HepG2 (cell line): ENCODE measurements at regions not wholly inside any gene's neighbourhood (a gene's known extent, or its start where the extent isn't known, plus 50 kb on each side); places are given as distances from the start of the nearest gene placed in this dataset.
A peak's percentile ranks its signal among the peaks of the same experiment; 100 is the strongest.
"Not testable (repeated sequence)": the region's sequence is repeated elsewhere in the genome, so short reads cannot be mapped to it uniquely, and the experiment has no call there.

Source experiments
- ATAC-seq: fragments of 200-7000 bp; cut with Tn5 transposase; 3 replicates; pipeline ENCODE4 v1.9.1; 2020; ENCODE audit warnings: mild to moderate bottlenecking, moderate library complexity
- BruUV-seq: library from RNA; stranded (reverse); fragments of 400-500 nt; replicated peaks from 2 replicates; lab custom pipeline; 2021; lab: Mats Ljungman, UMichigan
- CTCF ChIA-PET: fragments of 300-600 bp; formaldehyde crosslinking; extraction: SDS; loops from one replicate; lab custom pipeline; 2021; ENCODE audit warnings: low total read pairs, inconsistent platforms, low intra/inter-chr PET ratio; lab: Yijun Ruan, JAX
- POLR2A ChIA-PET: fragments of 350-600 bp; sonication (Branson Sonifier 250); formaldehyde crosslinking; loops from one replicate; lab custom pipeline; 2020; ENCODE audit warnings: antibody characterized with exemption, inconsistent platforms; lab: Yijun Ruan, JAX
- DNase-seq: peaks from one replicate; pipeline ENCODE4 v3.0.0-alpha.2; 2015; ENCODE audit warnings: low spot score
- FAIRE-seq: peaks from 3 replicates; lab custom pipeline; 2011; peaks lifted over from hg19 to GRCh38; lab: Jason Lieb, UNC
- H2AFZ ChIP-seq: one replicate; pipeline ENCODE4 v1.6.1; 2011; ENCODE audit warnings: low read length, inconsistent platforms
- H3K27ac ChIP-seq: fragments of 300-600 bp; 3 replicates; pipeline ENCODE4 v1.8.0; 2011; ENCODE audit warnings: mixed run types, mild to moderate bottlenecking, mixed read lengths, low read length, inconsistent platforms; ENCODE audit not compliant: insufficient read depth; ENCODE audit errors: extremely low read length
- H3K27me3 ChIP-seq, 2 experiments: fragments of 200-600 bp in 1 of 2; 2 replicates in 1 of 2; 3 replicates in 1 of 2; pipeline versions ENCODE4 v1.6.0 to v1.8.0; 2011; ENCODE audit warnings: low read length in 2 of 2, mild to moderate bottlenecking in 2 of 2, moderate library complexity in 2 of 2, inconsistent platforms in 1 of 2; ENCODE audit not compliant: insufficient read depth in 2 of 2, control insufficient read depth in 1 of 2
- H3K36me3 ChIP-seq, 2 experiments: fragments of 200-600 bp in 1 of 2; replicated peaks in 1 of 2; 2 replicates in 1 of 2; 3 replicates in 1 of 2; pipeline versions ENCODE4 v1.5.1 to v1.8.0; 2011; ENCODE audit warnings: low read length in 2 of 2, inconsistent platforms in 1 of 2; ENCODE audit not compliant: insufficient read depth in 2 of 2, control insufficient read depth in 1 of 2
- H3K4me1 ChIP-seq: 2 replicates; pipeline ENCODE4 v1.5.1; 2012; ENCODE audit warnings: low read length, inconsistent platforms; ENCODE audit not compliant: insufficient read depth
- H3K4me2 ChIP-seq: 2 replicates; pipeline ENCODE4 v1.6.0; 2011; ENCODE audit warnings: low read depth, low read length, inconsistent platforms
- H3K4me3 ChIP-seq, 3 experiments: fragments of 200-600 bp in 1 of 3; sonication (generic), shearing (Covaris generic) in 1 of 3; replicated peaks in 1 of 3; 2 replicates each; pipeline ENCODE4 v1.5.1; 2011 to 2016; ENCODE audit warnings: low read length in 3 of 3, inconsistent platforms in 2 of 3, low read depth in 2 of 3, mild to moderate bottlenecking in 2 of 3, control low read depth in 1 of 3, mixed read lengths in 1 of 3; ENCODE audit not compliant: insufficient read depth in 1 of 3
- H3K79me2 ChIP-seq: one replicate; pipeline ENCODE4 v1.6.1; 2011; ENCODE audit warnings: low read length, inconsistent platforms; ENCODE audit not compliant: insufficient read depth
- H3K9ac ChIP-seq: 2 replicates; pipeline ENCODE4 v1.6.0; 2011; ENCODE audit warnings: mild to moderate bottlenecking, low read depth, low read length, inconsistent platforms; ENCODE audit not compliant: insufficient read depth
- H3K9me3 ChIP-seq: 2 replicates; pipeline ENCODE4 v1.5.1; 2012; ENCODE audit warnings: mild to moderate bottlenecking, low read length
- H4K20me1 ChIP-seq: 2 replicates; pipeline ENCODE4 v1.6.0; 2011; ENCODE audit warnings: inconsistent platforms, mild to moderate bottlenecking, low read length, moderate library complexity; ENCODE audit not compliant: insufficient read depth
- ADNP ChIP-seq: sonication (generic); formaldehyde crosslinking; IDR thresholded peaks from 2 replicates; pipeline ENCODE4 v1.4.0; 2020; ENCODE audit warnings: missing genetic modification reagents
- EP300 ChIP-seq, 3 experiments: sonication (generic) in 1 of 3; formaldehyde crosslinking in 1 of 3; IDR thresholded peaks; 2 replicates each; pipeline versions ENCODE4 v1.5.1 to v1.6.1; 2011 to 2020; ENCODE audit warnings: low read depth in 2 of 3, low read length in 2 of 3, borderline replicate concordance in 1 of 3, improper control_type of control experiment in 1 of 3, mild to moderate bottlenecking in 1 of 3, missing genetic modification reagents in 1 of 3, moderate library complexity in 1 of 3
- GFI1 ChIP-seq: sonication (generic); formaldehyde crosslinking; IDR thresholded peaks from 2 replicates; pipeline ENCODE4 v1.5.0; 2020; ENCODE audit warnings: missing genetic modification reagents, mild to moderate bottlenecking, borderline replicate concordance
- HDAC2 ChIP-seq: sonication (generic); formaldehyde crosslinking; IDR thresholded peaks from 2 replicates; pipeline ENCODE4 v1.4.0; 2020; ENCODE audit warnings: missing genetic modification reagents
- HNF1B ChIP-seq: sonication (generic); formaldehyde crosslinking; IDR thresholded peaks from 2 replicates; pipeline ENCODE4 v1.5.1; 2020; ENCODE audit warnings: mild to moderate bottlenecking, moderate library complexity, missing genetic modification reagents
- HNF4A ChIP-seq: sonication (generic); formaldehyde crosslinking; IDR thresholded peaks from 2 replicates; pipeline ENCODE4 v1.4.0; 2020; ENCODE audit warnings: missing genetic modification reagents
- KAT7 ChIP-seq: IDR thresholded peaks from 2 replicates; pipeline ENCODE4 v1.6.1; 2018; ENCODE audit warnings: borderline replicate concordance, missing compliant biosample characterization
- PITX1 ChIP-seq: sonication (generic); formaldehyde crosslinking; IDR thresholded peaks from 2 replicates; pipeline ENCODE4 v1.5.1; 2020; ENCODE audit warnings: mild to moderate bottlenecking, missing genetic modification reagents
- RCOR2 ChIP-seq: IDR thresholded peaks from 2 replicates; pipeline ENCODE4 v1.6.1; 2016; ENCODE audit warnings: missing biosample characterization, missing genetic modification reagents
- SALL1 ChIP-seq: sonication (generic); formaldehyde crosslinking; IDR thresholded peaks from 2 replicates; pipeline ENCODE4 v1.8.0; 2022; ENCODE audit warnings: mild to moderate bottlenecking, missing genetic modification reagents
- ZMYM2 ChIP-seq: sonication (generic); formaldehyde crosslinking; IDR thresholded peaks from 2 replicates; pipeline ENCODE4 v1.8.0; 2022; ENCODE audit warnings: mild to moderate bottlenecking, missing genetic modification reagents
- ZMYM3 ChIP-seq: sonication (generic); formaldehyde crosslinking; IDR thresholded peaks from 2 replicates; pipeline ENCODE4 v1.5.1; 2020; ENCODE audit warnings: mild to moderate bottlenecking, missing genetic modification reagents
- ZNF710 ChIP-seq: sonication (generic); formaldehyde crosslinking; IDR thresholded peaks from 2 replicates; pipeline ENCODE4 v1.5.0; 2020; ENCODE audit warnings: mild to moderate bottlenecking, missing genetic modification reagents, borderline replicate concordance
- ZNF775 ChIP-seq: sonication (generic); formaldehyde crosslinking; IDR thresholded peaks from 2 replicates; pipeline ENCODE4 v1.4.0; 2020; ENCODE audit warnings: missing genetic modification reagents, mild to moderate bottlenecking, moderate library complexity, borderline replicate concordance
- ZSCAN31 ChIP-seq: sonication (generic); formaldehyde crosslinking; IDR thresholded peaks from 2 replicates; pipeline ENCODE4 v1.5.0; 2020; ENCODE audit warnings: low read depth, mild to moderate bottlenecking, missing genetic modification reagents
- WGBS: methylation state at CpG from one replicate; pipeline ENCODE4 v1.1.6; 2017; ENCODE audit warnings: low lambda C conversion rate; 5-methylcytosine and 5-hydroxymethylcytosine counted together
- in situ Hi-C: cut with HindIII; loops from 2 replicates; pipeline ENCODE4 v1.10.0; 2017; ENCODE audit warnings: low pct_unique_long_range_greater_than_20kb; ENCODE audit not compliant: extremely low pct_ligation_motif_present
- intact Hi-C: fragments of 100-400 bp; cut with micrococcal nuclease; formaldehyde crosslinking; loops from one replicate; pipeline ENCODE4 v1.10.0; 2022; ENCODE audit not compliant: unreplicated experiment

- H3K9me3 ChIP-seq; H3K36me3 ChIP-seq; H3K79me2 ChIP-seq; H4K20me1 ChIP-seq; FAIRE-seq; H3K27me3 ChIP-seq; ATAC-seq; CTCF ChIA-PET; H2AFZ ChIP-seq; BruUV-seq; DNase-seq; TF ChIP-seq EP300 (CRISPR knock-in tag; IDR thresholded peaks at IDR 0.05; ENCODE audit: borderline replicate concordance): not testable (repeated sequence)
- peak overlapping the region; percentile 84 for H3K4me2 ChIP-seq
- H3K4me1 ChIP-seq, result peaks cover 46% of the 10 kb centered on the region
- 55% methylated on average over 2 of the region's 2 CpGs for WGBS
- H3K4me3 ChIP-seq, result peak overlapping the region in 2 of 3 experiments; percentile 61 to 67; a peak in 2 of 6 replicates
- in situ Hi-C loops, result loop anchor here (25.0 kb wide), 2 partner anchors 471 to 596 kb away; partner anchors contain the start of genes ARSG and SLC16A6
- POLR2A ChIA-PET, result interaction anchor here (1.3 kb wide), 1 partner anchor 146 kb away, joined by 3 read pairs; no protein-coding TSS in a partner anchor
- peak overlapping the region; percentile 67 for H3K9ac ChIP-seq
- intact Hi-C loops, result loop anchor here (2.0 kb wide), 1 partner anchor 157 kb away; the partner anchor contains the start of gene FAM20A
- peak overlapping the region; percentile 92 for H3K27ac ChIP-seq
- TF ChIP-seq ZMYM3 (CRISPR knock-in tag) (peak; percentile 87), ZNF775 (CRISPR knock-in tag) (0 out of 2 replicates have a peak, but pooled peaks have one; percentile 59), RCOR2 (peak; percentile 59; the same call in 1 of the 2 replicates), HNF4A (CRISPR knock-in tag) (peak; percentile 73), ADNP (CRISPR knock-in tag) (peak; percentile 76; the same call in 1 of the 2 replicates), HNF1B (CRISPR knock-in tag) (0 out of 2 replicates have a peak, but pooled peaks have one; percentile 45), ZNF710 (CRISPR knock-in tag) (peak; percentile 40; the same call in 1 of the 2 replicates), HDAC2 (CRISPR knock-in tag) (0 out of 2 replicates have a peak, but pooled peaks have one; percentile 16), ZMYM2 (CRISPR knock-in tag) (peak; percentile 33), SALL1 (CRISPR knock-in tag) (0 out of 2 replicates have a peak, but pooled peaks have one; percentile 17), PITX1 (peak; percentile 39; the same call in 1 of the 2 replicates), GFI1 (CRISPR knock-in tag) (0 out of 2 replicates have a peak, but pooled peaks have one; percentile 23), EP300 (IDR thresholded peaks at IDR 0.05; ENCODE audit: low read depth in 2 of 2, low read length in 2 of 2) (peak in 1 of 2 experiments; percentile 22; a peak in 1 of 4 replicates), ZSCAN31 (0 out of 2 replicates have a peak, but pooled peaks have one; percentile 19), KAT7 (CRISPR knock-in tag) (0 out of 2 replicates have a peak, but pooled peaks have one; percentile 41)
Measured at GRCh38 chr17:68757866-68758757, 156.9 kb upstream of the FAM20A start.
